GM18499 (cell line): ENCODE measurements at regions not wholly inside any gene's neighbourhood (a gene's known extent, or its start where the extent isn't known, plus 50 kb on each side); places are given as distances from the start of the nearest gene placed in this dataset.

ENCODE experiments used
- ATAC-seq: cut with Tn5 transposase; IDR thresholded peaks from one replicate; pipeline ENCODE4 v1.9.1; 2021; ENCODE audit warnings: moderate number of reproducible peaks; ENCODE audit not compliant: insufficient read depth, unreplicated experiment

GRCh38 chr4:157576671-157577217 lies 356.2 kb downstream of the GRIA2 start:
- no peak for ATAC-seq

GRCh38 chr4:157575339-157575738 lies 354.8 kb downstream of the GRIA2 start:
- ATAC-seq: no peak

- no peak for ATAC-seq
Observed at GRCh38 chr4:157574606-157575005, 354.1 kb downstream of the GRIA2 start.

GRCh38 chr4:157572951-157573350 lies 352.4 kb downstream of the GRIA2 start:
- no peak for ATAC-seq

- ATAC-seq: no peak
Observed at GRCh38 chr4:157572284-157572683, 351.8 kb downstream of the GRIA2 start.

GRCh38 chr4:157564771-157565170 lies 344.2 kb downstream of the GRIA2 start:
- ATAC-seq: no peak

GRCh38 chr4:157564218-157564617 lies 343.7 kb downstream of the GRIA2 start:
- no peak for ATAC-seq

- no peak for ATAC-seq
Observed at GRCh38 chr4:157558016-157558415, 337.5 kb downstream of the GRIA2 start.

GRCh38 chr4:157550028-157550427 lies 329.5 kb downstream of the GRIA2 start:
- no peak for ATAC-seq

GRCh38 chr4:157527954-157528353 lies 307.4 kb downstream of the GRIA2 start:
- ATAC-seq: no peak

GRCh38 chr4:157521906-157522305 lies 301.4 kb downstream of the GRIA2 start:
- no peak for ATAC-seq

- no peak for ATAC-seq
Observed at GRCh38 chr4:157514711-157515110, 294.2 kb downstream of the GRIA2 start.

- no peak for ATAC-seq
Observed at GRCh38 chr4:157509341-157509740, 288.8 kb downstream of the GRIA2 start.

GRCh38 chr4:157502656-157503055 lies 282.1 kb downstream of the GRIA2 start:
- ATAC-seq: no peak

- no peak for ATAC-seq
Observed at GRCh38 chr4:157459785-157460184, 239.3 kb downstream of the GRIA2 start.

- no peak for ATAC-seq
Observed at GRCh38 chr4:157447195-157447594, 226.7 kb downstream of the GRIA2 start.

- ATAC-seq: no peak
Observed at GRCh38 chr4:157444014-157444413, 223.5 kb downstream of the GRIA2 start.

- ATAC-seq: no peak
Observed at GRCh38 chr4:157443537-157443936, 223.0 kb downstream of the GRIA2 start.

GRCh38 chr4:157425897-157426296 lies 205.4 kb downstream of the GRIA2 start:
- no peak for ATAC-seq

GRCh38 chr4:157423526-157424020 lies 203.0 kb downstream of the GRIA2 start:
- ATAC-seq: no peak

GRCh38 chr4:157421365-157421764 lies 200.8 kb downstream of the GRIA2 start:
- no peak for ATAC-seq
